Stimulated activated CD4-positive, alpha-beta T cell treated with anti-CD3 and anti-CD28 coated beads, Interleukin-1b, Interleukin-23, amount 100 ng/mL, for 1 hour (primary cell): ENCODE measurements at regions not wholly inside any gene's neighbourhood (a gene's known extent, or its start where the extent isn't known, plus 50 kb on each side); places are given as distances from the start of the nearest gene placed in this dataset.

Source experiments
- DNase-seq, 2 donors: peaks; one replicate each; pipeline ENCODE4 v3.0.0-alpha.2; 2020; ENCODE audit warnings: low read depth in 2 of 2

DNA sequence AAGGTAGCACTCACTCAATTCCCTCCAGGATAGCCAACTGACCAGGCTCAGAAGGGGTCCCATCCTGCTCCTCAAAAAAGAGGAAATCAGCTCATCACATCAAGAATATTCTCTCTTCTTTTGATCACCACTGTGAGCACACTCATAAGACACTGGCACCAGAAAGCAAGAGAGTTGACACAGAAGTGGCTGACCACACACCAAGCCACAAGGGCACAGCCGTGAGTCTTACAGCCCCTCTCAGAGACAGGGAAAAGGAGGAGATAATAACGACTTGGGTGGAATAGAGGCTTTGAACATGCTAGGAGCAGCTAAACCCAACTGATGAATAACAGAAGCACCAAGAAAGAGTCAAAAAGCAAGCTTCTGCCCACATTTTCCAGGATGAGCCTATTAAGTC lies 249.1 kb upstream of the PREP start:
- no peak for DNase-seq

DNA sequence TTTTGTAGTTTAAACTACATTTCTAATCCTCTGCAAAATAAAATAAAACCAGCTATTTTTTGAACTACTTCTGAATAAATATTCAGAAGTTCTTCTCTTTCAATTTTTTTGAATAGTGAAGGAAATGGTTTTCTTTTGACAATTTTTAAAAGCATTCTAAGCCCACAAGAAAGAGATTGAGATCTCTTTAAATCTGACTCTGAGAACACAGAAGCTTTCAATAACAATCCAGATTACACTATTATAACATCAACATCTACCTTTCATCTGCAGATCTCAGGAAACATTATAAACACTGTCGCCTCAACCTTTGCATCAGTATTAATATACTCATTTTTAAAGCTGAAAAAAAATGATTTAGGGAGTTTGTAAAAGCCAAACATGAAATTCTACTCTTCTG lies 247.5 kb upstream of the PREP start:
- no peak for DNase-seq

DNA sequence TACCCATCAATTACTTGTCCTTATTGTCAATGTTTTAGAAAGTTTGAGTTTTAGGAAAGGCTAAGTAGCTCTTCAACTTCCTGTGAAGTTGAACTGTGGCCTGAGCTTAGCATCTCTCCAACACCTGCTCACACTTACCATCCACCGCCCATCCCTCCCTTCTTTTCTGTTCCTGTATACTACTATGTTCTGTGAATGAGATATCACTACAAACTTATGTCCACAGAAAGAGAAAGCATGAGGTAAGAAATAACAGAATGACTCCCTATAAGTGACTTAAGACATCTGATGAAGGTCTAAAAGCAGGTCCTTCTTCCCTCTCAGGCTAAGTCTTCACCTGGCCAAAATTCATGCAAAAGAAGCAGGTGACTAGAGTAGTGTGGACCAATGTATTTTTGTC lies 246.3 kb upstream of the PREP start:
- DNase-seq = no peak

DNA sequence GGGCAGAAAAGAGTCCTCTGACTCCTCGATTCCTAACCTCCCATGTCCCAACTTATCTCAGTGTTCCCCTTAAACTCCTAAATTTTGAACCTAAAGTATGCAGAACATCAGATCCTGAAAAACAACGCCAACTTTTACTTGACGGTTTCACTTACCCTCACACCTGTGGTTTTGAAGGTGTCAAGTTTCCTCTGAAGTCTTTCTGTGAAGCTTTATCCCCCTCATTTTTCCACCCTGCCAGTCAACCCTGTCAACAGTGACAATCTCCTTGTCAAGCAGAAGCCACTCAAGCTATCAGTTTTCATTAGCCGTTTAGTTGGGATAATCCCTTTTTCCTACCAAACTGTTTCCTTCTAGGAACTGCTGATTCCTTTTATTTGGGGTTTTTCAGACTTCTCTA lies 245.4 kb upstream of the PREP start:
- DNase-seq = no peak

DNA sequence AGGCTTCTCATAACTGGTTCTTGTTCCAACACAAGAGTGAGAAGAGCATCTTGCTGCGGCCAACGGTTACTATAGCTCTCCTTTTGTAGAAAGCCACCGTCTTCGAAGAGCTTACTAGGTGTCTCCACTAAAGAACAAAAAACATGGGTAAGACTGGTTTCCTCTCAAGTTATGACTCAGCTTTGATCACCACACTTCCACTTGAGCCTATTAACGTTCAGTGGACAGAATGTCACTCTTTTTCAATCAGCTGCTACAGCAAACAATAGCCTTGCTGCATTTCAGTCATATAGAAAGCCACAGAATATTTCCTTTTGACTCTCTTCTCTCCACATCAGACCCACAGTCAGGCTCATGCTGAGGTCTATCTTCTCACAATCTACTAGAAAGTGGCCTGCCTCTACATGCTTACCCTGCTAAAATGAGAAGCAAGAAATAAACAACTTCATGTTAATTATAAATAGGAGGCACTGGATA lies 243.5 kb upstream of the PREP start:
- no peak for DNase-seq

DNA sequence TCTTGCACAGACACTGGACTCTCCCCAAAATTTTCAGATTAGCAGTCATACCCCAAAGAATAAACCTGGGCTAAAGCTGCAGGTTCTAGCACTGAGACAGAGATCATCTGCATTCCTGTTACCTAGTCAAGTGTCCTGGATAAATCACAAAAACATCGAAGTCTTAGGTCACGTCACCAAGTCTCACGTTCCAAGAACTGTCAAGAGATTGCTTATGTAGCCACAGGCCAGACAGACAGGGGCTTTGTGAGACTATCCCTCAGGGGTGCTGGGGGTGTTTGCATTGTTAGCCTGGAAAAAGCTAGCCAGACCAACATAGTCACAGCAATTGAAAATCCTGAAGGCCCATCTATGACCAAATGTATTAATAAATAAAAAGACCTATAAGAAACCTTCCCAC lies 243.1 kb upstream of the PREP start:
- DNase-seq = no peak

DNA sequence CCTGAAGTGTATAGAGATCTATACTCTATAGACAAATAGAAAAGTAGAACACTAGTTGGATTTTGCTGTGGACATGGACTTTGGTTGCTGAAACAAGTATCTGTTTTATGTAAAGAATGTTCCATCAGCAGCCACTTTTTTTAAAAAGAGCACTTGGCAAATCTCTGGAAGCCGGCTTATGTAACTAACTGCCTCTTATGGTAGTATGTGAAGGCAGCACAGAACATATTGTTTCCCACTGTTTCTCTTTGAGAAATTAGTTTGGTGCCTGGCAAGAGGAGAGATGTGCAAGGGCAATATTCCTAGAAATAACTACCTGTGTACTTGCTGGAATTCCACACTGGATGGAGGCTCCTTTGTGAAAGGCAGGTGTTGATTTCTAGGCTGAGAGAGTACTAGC lies 242.3 kb upstream of the PREP start:
- DNase-seq = no peak

DNA sequence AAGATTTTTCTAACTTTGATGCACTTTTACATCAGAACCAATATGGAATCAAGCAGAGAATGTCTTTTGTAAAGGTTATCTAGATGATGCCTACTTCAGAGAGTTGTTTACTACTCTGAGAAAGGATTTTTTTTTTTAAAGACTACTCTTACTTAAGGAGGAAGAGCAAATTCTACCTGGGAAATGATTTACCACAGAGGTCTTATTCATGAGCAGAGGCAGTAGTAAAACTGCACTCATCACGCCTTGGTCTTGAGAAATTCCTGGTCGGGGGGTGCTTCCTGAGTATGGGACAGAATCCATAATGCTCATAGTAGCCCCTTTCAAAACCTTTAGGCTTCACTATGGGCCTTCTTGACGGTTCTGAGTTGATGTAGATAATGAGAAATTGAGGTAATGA lies 241.8 kb upstream of the PREP start:
- no peak for DNase-seq

DNA sequence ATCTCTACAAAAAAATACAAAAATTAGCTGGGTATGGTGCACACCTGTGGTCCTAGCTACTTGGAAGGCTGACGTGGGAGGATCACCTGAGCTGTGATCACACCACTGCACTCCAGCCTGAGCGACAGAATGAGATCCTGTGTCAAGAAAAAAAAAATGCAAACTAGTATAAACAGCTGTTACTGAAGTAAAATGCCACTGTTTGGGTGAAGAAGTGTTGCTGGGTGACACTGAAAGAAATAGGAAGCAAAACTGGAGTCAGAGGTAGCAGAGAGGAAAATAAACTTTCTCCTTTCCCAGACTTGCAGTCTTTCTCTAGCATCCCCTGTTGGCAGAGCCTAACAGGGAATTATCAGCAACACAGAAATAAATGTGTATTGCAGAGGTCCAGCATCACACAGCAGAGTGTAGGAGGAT lies 241.2 kb upstream of the PREP start:
- no peak for DNase-seq

DNA sequence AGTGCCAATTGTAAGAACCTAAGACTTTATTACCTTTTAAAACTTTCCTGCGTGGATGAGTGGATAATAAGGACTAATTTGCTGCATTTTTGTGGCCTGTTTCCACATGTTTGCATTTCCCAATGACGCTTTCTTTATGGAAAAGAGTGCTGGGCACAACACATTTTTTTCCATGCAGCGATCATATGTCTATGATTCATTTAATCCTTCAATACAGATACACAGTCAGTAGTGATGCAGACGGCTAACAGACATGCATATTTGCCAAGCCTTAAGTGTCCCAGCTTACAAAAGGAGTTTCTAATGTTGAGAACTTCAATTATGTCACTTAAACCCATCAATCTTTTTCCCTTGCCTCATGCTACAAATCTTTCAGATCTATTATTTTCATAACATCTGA lies 239.8 kb upstream of the PREP start:
- DNase-seq = no peak

DNA sequence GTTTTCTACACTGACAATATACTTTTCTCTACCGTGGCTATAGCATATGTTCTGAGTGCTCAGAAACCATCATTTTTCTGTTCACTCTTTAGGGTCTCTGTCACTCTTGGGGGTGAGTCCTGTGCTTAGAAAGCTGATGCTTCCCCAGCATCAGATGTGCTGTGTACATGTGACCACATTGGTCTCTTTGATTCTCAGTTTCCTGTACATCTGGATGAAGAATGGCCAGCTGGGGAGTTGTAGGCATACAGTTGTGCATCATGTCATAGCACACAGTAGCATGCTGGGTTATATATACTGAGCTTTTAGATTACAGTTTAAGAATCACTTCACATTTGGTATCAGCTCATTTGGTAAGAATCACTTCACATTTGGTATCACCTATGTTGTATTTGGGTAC lies 238.6 kb upstream of the PREP start:
- DNase-seq = no peak

DNA sequence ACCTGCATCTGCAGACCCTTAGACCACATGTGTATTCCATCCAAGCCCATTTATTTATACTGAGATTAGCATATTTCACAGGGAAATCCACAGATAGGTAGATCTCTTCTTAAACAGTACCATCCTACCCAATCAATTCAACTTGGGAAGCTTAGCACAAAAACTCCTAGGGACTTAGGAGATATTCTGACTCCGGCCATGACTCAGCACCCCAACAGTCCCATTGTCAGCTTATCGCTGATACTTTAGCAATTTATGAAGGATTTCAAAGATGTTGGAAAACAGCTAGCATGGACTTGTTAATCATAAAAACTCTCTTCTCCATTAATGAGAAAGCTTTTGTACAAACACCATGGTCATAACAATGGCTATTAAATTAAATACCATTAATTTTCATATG lies 236.2 kb upstream of the PREP start:
- DNase-seq = no peak

DNA sequence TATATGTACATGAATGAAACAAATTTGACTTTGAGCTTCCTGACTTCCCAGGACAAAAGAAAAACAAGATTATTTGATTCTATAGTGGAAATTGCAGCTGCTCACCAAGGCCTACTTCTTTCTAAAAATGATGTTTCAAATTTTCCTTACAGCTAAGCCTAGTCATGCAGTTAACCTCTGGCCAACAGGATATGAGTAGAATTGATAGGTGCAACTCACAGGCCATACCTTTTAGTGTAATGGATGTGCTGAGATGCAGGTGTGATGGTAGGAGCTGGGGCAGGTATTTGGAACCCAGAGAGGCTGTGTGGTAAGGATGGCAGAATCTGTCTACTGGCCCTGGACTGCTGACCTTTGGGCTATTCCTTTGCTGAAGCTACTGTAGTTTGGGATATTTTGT lies 230.9 kb upstream of the PREP start:
- no peak for DNase-seq

DNA sequence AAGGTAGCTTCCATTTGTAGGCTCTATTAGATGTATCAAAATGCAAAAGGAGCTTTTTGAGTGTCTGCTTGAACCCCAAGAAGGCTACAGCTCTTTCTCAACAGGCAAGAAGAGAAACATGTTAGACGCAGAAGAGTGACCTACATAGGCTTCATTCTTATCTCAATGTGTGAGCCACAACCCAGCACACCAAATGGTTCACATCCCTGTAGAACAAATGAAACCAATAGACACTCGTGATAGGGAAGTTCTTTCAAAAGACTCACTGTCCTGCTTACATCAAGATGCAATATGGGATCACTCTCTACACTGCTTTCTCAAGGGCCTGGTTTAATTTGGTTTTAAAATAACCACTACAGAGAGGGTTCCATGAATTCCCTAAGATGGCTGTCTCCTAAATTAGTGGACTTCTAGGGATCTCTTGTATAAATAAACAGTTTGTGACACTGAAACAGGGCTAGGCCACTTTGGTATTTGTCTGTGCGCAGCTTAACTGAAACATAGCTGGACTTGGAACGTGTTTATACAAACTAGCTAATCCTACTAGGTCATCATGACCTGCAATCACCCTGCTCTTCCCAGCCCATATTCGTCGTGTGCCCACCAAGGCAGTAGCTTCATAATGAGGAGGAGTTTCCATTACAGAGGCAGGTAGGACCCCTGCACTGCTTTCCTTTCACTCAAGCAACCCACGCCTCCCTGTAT lies 225.4 kb upstream of the PREP start:
- DNase-seq = no peak

DNA sequence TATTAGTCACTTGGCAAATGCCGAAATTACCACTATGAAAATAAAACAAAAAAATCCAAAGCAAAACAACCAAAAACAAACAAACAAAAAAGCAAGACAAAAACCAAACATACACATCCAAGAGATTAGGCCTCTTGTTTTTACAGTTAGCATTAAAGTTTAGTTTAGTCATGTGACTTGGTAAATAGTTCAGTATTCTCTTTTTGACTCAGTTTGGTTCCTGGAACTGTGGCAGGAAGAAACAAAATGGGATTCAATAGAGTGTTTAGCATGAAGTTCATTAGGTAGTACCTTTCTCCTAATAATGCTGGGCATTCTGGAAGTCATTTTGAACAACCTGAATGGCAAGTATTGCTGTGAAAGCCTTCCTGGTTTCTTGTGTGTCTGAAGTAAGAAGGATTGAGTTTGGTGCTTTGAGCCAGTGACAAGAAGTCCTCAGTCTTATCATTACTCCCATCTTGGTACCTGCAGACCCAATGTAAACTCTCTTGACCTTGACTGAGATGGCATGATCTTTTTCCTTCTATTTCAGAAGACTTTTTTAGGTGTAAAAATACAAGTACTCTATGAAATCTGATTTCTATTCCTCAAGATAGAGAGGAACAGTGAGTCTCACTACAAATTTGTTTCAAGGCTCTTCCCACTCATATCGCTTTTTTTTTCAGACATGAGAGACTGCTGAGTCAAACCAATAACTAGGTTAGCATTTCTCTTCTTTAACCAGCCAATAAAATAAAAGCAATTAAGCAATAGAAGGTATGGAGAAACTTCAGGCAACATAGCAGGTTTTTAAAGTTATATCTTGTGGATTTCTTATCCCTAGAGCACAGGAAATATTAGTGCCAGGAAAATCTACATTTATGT lies 223.6 kb upstream of the PREP start:
- no peak for DNase-seq

DNA sequence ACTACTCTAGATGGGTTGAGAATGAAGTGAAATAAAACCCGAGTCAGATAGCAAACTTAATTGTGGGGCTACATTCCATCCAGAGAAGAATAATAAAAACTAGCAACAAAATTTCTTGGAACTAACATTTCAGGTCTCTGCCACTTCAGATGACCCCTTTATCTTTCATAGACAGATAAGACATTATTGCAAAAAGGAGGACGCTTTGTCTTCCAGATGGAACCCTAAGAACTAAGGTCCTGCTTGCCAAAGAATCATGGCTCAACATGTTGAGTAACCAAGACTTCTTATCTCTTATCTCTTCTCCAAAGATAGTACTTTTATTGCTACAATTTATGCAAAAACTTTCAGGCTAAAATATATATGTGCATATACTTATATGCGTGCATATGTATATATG lies 221.1 kb upstream of the PREP start:
- DNase-seq = no peak

DNA sequence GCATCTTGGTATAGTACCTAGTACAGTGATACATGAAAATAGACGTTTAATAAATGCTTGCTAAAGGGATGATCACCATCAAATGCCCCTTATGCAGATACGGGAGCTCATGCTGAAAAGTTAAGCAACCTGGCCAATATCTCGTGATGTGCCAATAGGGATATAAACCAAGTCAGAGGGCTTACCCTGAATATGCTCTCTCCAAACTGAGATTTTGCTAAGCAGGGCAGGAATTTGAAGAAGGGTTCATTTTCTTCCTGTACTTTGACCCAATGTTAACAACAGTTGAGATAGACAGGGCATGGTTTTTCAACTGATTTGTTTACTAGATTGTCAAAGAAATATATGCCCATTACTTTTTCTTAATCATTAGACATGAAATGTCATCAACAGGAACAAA lies 219.3 kb upstream of the PREP start:
- DNase-seq = no peak

DNA sequence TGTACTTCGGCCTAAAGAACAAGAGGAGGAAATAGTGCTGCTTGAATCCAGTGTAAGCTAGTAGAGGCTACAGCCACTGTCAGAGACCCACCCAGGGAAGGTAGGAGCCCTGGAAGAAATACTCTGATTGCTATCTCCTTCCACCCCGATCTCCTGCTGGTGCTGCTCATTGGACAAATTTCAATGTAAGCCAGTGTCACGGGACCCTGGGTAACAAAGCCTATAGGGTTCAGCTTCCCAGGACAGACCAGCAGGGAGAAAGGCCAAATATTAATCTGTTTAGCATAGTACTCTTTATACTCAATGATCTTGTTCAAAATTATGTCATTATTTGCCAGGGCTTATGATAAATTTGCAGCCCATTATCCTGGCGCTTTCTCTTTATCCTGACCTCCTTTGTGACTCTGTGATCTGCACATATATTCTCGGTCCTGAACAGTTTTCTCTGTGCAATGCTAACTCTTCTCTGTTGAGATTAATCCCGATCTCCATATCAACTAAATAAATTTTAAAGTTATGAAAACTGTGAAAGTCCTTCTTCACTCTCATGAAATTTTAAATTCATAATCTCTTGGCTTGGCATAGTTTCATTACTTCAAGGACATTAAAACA lies 218.8 kb upstream of the PREP start:
- DNase-seq = no peak

DNA sequence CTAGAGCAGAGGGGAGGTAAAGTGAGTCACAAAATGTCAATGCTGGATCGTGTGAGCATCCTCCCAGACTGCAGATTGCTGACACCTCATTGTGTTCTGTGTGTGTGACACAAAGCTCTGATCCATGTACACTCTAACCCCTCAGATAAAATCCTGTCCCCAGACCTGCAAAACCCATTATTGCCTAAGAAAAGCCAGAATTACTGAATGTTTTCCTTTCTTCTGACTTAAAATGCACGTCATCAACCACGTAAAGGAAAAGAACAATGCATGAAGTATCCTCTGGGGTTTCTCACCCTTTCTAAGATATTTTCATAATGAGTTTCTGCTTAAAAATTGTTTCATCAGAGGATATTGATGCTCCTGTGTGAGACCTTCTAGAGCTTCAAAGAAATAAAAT lies 218.0 kb upstream of the PREP start:
- DNase-seq = no peak

DNA sequence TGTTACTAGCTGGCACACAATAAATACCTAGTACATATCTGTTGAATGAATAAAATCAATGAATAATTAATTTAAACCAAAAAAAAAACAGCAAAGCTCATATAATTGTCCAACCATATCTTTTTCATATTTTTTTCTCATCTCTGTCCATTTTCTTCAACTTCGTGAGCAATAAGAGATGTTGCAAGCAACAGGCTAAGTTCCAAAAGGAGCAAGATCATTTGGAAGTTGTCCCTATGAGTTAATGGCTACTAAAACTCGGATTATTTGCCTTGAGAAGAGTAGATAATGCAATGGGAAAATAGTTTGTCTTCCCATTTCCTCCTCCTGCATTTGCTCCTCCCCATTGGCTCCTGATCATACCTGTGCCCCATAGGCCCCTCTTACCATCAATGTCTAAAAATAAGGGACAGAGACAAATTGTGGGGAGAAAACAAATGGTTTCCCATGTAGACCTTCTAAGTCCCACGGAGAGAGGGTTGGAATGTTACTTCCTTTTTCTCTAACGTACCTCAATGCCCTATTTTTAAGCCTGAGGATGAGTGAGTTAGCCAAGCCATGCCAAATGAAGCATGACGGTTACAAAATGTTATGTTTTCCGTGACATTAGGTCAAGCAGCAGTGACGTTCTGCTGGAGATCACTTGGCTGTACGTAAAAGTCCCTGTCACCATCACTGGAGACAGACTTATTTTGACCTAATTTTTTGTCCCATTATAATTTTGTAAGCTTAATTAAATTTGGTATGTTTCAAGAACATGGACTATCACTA lies 217.3 kb upstream of the PREP start:
- DNase-seq = no peak

DNA sequence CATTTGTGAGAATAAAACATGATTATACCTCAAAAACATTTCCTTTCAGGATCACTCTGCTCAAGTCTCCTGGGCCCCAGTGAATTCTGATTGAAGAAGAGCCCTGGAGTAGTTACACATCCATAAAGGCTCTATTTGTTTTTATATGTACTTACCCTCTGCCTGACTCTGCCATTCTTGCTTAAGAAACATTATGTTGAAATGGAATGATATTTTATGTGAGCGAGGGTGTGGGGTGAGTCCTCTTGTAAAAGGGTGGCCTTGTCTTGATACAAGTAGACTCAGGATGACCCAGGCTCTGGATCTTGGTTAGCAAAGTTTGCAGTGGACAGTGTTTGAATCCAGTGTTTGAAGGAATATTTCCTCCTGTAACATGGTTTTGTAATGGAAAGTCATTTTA lies 215.4 kb upstream of the PREP start:
- DNase-seq = no peak

DNA sequence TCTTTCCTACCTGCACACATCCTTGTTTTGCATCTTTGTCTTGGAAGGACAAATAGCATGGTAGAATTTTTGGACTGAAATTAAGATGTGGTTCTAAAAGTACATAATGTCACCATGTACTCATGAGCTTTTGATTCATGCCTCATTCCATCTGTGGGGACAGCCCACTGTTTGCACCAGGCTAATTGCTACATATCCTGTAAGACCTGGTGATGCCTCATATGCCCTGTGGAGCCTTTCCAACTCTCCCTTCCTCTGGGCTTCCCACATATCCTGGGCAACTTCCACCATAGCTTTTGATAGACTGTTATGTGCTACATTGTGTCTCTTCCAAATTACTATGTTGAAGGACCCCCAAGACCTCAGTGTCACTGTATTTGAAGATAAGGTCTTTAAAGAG lies 213.6 kb upstream of the PREP start:
- no peak for DNase-seq
